Osteoblast (primary cell): ENCODE measurements at regions not wholly inside any gene's neighbourhood (a gene's known extent, or its start where the extent isn't known, plus 50 kb on each side); places are given as distances from the start of the nearest gene placed in this dataset.

Source experiments
- DNase-seq: peaks from one replicate; pipeline ENCODE4 v3.0.0; 2011; ENCODE audit warnings: low spot score, mixed read lengths; ENCODE audit not compliant: insufficient read length; ENCODE audit errors: missing footprints
- H2AFZ ChIP-seq: 2 replicates; pipeline ENCODE4 v1.6.0; 2011; ENCODE audit warnings: mild to moderate bottlenecking, low read length
- H3K27ac ChIP-seq: 2 replicates; pipeline ENCODE4 v1.5.1; 2011; ENCODE audit warnings: mild to moderate bottlenecking, low read depth, low read length, moderate library complexity
- H3K27me3 ChIP-seq: 2 replicates; pipeline ENCODE4 v1.6.0; 2012; ENCODE audit warnings: mild to moderate bottlenecking, control low read depth, inconsistent platforms, low read length, moderate library complexity; ENCODE audit not compliant: insufficient read depth
- H3K36me3 ChIP-seq: 2 replicates; pipeline ENCODE4 v1.5.1; 2011; ENCODE audit warnings: mild to moderate bottlenecking, low read length, control low read depth, moderate library complexity; ENCODE audit not compliant: insufficient read depth
- H3K4me1 ChIP-seq: 2 replicates; pipeline ENCODE4 v1.5.1; 2011; ENCODE audit warnings: mild to moderate bottlenecking, low read length, control low read depth, moderate library complexity; ENCODE audit not compliant: insufficient read depth
- H3K4me2 ChIP-seq: 2 replicates; pipeline ENCODE4 v1.6.0; 2011; ENCODE audit warnings: mild to moderate bottlenecking, low read length; ENCODE audit not compliant: insufficient read depth
- H3K4me3 ChIP-seq: fragments of 200-600 bp; sonication (generic); 3 replicates; pipeline ENCODE4 v1.5.1; 2012; ENCODE audit warnings: mild to moderate bottlenecking, low read length, inconsistent platforms; ENCODE audit not compliant: insufficient read depth
- H3K79me2 ChIP-seq: 2 replicates; pipeline ENCODE4 v1.6.0; 2012; ENCODE audit warnings: mild to moderate bottlenecking, low read length, control low read depth, inconsistent platforms; ENCODE audit not compliant: insufficient read depth
- H3K9me3 ChIP-seq: 2 replicates; pipeline ENCODE4 v1.5.1; 2011; ENCODE audit warnings: low read depth, low read length, control low read depth
- H4K20me1 ChIP-seq: 2 replicates; pipeline ENCODE4 v1.6.0; 2012; ENCODE audit warnings: mild to moderate bottlenecking, low read length, control low read depth; ENCODE audit not compliant: insufficient read depth
- TF ChIP-seq, protein P1 (sequence below): IDR thresholded peaks from 2 replicates; pipeline ENCODE4 v1.5.1; 2011; ENCODE audit warnings: mild to moderate bottlenecking, low read depth, low read length, moderate library complexity; ENCODE audit errors: extremely low read depth

DNA sequence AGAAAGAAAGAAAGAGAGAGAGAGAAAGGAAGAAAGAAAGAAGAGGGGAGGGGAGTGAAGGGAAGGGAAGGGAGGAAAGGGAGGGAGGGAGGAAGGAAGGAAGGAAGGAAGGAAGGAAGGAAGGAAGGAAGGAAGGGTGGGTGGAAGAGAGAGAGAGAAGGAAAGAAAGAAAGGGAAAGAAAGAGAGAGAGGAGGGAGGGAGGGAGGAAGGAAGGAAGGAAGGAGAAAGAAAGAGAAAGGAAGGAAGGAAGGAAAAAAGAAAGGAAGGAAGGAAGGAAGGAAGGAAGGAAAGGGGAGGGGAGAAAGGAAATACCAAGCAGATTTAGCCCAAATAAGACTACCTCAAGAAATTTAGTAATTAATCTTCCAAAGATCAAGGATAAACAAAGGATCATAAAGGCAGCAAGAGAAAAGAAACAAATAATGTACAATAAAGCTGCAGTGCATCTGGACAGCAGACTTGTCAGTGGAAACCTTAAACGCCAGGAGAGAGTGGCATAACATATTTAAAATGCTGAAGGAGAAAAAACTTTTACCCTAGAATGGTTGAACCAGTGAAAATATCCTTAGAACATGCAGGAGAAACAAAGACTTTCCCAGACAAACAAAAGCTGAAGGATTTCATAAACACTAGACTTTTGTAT, 427.6 kb downstream of the TBL1XR1 start:
- no peak for DNase-seq
- Histone ChIP-seq H3K4me1 (peaks cover 13% of the 10 kb centered on the region), H3K27me3 (no peaks in the 10 kb centered on the region), H3K4me3 (no peak overlapping the region), H2AFZ (no peak overlapping the region), H3K9me3 (peaks cover 2% of the 10 kb centered on the region), H3K79me2 (no peaks in the 10 kb centered on the region), H3K4me2 (no peak overlapping the region), H4K20me1 (no peaks in the 10 kb centered on the region), H3K36me3 (no peaks in the 10 kb centered on the region), H3K27ac (no peak overlapping the region)
- TF ChIP-seq, protein P1, sequence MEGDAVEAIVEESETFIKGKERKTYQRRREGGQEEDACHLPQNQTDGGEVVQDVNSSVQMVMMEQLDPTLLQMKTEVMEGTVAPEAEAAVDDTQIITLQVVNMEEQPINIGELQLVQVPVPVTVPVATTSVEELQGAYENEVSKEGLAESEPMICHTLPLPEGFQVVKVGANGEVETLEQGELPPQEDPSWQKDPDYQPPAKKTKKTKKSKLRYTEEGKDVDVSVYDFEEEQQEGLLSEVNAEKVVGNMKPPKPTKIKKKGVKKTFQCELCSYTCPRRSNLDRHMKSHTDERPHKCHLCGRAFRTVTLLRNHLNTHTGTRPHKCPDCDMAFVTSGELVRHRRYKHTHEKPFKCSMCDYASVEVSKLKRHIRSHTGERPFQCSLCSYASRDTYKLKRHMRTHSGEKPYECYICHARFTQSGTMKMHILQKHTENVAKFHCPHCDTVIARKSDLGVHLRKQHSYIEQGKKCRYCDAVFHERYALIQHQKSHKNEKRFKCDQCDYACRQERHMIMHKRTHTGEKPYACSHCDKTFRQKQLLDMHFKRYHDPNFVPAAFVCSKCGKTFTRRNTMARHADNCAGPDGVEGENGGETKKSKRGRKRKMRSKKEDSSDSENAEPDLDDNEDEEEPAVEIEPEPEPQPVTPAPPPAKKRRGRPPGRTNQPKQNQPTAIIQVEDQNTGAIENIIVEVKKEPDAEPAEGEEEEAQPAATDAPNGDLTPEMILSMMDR = no peak

DNA sequence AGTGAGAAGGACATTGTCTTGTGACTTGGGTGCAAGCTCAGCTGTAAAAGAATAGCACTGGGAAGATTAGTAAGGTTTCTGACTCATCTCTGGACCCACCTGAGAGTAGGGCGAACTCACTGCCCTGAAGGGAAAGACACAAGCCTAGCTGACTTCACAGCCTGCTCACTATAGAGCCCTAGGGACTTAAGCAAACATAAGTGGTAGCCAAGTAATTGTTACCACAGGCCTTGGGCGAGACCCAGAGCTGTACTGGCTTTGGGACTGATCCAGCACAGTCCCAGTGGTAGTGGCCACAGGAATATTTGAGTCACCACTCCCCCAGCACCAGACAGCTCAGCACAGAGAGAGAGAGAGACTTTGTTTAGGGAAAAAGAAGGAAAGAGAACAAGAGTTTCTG, 429.9 kb downstream of the TBL1XR1 start:
- Histone ChIP-seq H3K27ac (no peak overlapping the region), H3K27me3 (no peaks in the 10 kb centered on the region), H3K9me3 (peaks cover 2% of the 10 kb centered on the region), H3K4me3 (no peak overlapping the region), H2AFZ (no peak overlapping the region), H4K20me1 (no peaks in the 10 kb centered on the region), H3K36me3 (no peaks in the 10 kb centered on the region), H3K4me2 (no peak overlapping the region), H3K4me1 (peaks cover 13% of the 10 kb centered on the region), H3K79me2 (no peaks in the 10 kb centered on the region)
- TF ChIP-seq, protein P1 = no peak
- no peak for DNase-seq

DNA sequence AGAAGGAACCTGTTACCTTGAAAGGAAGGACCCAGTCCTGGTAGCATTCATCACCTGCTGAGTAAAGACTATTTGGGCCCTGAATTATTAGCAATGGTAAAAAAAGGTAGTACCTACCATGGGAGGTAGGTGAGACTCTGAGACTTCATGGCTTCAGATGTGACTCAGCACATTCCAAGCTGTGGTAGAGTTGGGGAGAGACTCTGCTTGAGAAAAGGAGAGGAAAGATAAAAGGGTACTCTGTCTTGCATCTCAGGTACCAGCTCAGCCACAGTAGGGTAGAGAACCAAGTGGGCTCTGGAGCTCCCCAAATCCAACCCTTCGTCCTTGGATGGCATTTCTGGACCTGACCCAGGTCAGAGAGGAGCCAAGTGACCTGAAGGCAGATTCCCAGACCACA, 430.4 kb downstream of the TBL1XR1 start:
- H3K4me2 ChIP-seq = no peak overlapping the region
- peak; percentile 6 for DNase-seq
- TF ChIP-seq, protein P1 = no peak
- H3K79me2 ChIP-seq = no peaks in the 10 kb centered on the region
- H3K27ac ChIP-seq = no peak overlapping the region
- H3K4me1 ChIP-seq = peaks cover 13% of the 10 kb centered on the region
- H2AFZ ChIP-seq = no peak overlapping the region
- H3K27me3 ChIP-seq = no peaks in the 10 kb centered on the region
- no peak overlapping the region for H3K4me3 ChIP-seq
- peaks cover 2% of the 10 kb centered on the region for H3K9me3 ChIP-seq
- H3K36me3 ChIP-seq = no peaks in the 10 kb centered on the region
- no peaks in the 10 kb centered on the region for H4K20me1 ChIP-seq

DNA sequence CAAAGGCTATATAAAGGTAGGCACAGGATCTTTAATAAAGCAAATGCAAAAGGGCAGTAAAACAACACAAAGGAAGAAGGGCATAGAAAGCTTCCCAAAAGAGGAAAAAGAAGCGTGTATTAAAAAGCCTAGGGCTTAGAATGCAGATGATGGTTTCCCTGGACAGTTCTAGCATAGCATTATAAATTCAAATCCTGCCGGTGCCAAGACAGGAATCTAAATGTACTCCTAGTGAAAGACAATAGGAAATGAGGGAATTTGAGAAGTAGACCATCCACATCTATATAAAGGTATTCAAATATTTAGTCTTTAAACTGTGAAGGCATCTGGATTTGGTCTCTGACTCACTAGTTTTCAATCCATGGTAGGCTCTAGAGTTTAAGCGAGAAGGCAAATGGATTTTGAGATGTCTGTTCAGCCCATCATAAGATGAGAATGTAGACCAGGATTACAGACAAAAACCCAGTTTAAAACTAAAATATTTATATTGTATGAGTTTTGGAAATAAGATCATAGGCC, 431.8 kb downstream of the TBL1XR1 start:
- Histone ChIP-seq H3K79me2 (no peaks in the 10 kb centered on the region), H2AFZ (no peak overlapping the region), H3K4me2 (no peak overlapping the region), H3K4me3 (no peak overlapping the region), H4K20me1 (no peaks in the 10 kb centered on the region), H3K27ac (no peak overlapping the region), H3K36me3 (no peaks in the 10 kb centered on the region), H3K9me3 (peaks cover 2% of the 10 kb centered on the region), H3K27me3 (no peaks in the 10 kb centered on the region), H3K4me1 (peaks cover 13% of the 10 kb centered on the region)
- no peak for DNase-seq
- TF ChIP-seq, protein P1 = no peak
